HG02981 (cell line): ENCODE measurements at regions not wholly inside any gene's neighbourhood (a gene's known extent, or its start where the extent isn't known, plus 50 kb on each side); places are given as distances from the start of the nearest gene placed in this dataset.
"Not testable (repeated sequence)": the region's sequence is repeated elsewhere in the genome, so short reads cannot be mapped to it uniquely, and the experiment has no call there.

Source experiments
- ATAC-seq: cut with Tn5 transposase; IDR thresholded peaks from one replicate; pipeline ENCODE4 v1.9.1; 2021; ENCODE audit warnings: mild to moderate bottlenecking, moderate library complexity; ENCODE audit not compliant: unreplicated experiment

- ATAC-seq = no peak
These were observed 1044.1 kb upstream of the ZEB2 start for GRCh38 chr2:145563741-145564615.

GRCh38 chr2:145561152-145561551 is 1041.2 kb upstream of the ZEB2 start:
- no peak for ATAC-seq

DNA sequence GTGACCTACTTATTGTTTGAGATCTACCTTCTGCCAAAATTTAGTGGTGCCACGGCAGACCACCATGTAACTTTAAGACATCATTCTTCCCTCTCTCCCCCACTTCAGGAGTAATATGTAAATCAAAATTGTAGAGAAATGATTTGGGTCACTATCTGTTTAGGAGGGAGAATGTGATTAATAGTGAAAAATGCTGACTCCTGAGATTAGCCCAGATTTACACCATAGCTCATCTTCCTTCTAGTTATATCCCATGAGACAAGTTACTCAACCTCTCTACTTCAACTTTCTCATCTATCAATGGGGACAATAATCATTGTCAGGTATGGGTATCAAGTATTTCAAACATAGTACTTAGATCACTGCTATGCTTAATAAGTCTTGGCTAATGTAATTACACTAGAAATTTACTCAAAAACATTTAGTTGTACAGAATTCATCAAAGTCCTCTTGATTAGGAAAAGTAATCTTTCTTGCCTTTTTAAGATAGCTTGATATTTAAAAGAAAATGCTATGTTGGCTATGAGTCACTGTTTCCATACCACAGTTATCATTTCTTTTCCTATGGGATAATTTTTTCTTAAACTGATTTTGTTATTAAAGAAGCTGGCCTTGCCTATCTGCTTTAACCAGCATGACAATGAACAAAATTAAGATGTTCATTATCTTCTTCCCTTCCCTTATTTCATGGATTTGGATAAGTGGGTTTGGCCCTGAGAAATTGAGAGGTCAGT is 1038.9 kb upstream of the ZEB2 start:
- no peak for ATAC-seq

DNA sequence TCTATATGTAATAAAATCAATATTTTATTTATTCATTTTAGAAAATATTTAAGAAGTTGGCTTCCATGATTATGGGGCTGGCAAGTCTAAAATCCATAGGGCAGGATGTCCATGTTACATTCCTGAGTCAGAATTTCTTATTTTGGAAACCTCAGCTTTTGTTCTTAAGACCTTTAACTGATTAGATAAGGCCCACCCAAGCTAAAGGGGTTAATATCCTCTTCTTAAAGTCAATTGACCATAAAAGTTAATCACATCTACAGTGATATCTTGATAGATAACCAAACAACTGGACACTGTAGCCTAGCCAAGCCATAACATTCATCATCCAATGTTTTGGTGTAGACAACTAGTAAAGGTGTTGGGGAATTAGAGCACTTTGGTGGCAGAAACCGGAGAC is 1035.4 kb upstream of the ZEB2 start:
- no peak for ATAC-seq

GRCh38 chr2:145551686-145552085 is 1031.8 kb upstream of the ZEB2 start:
- ATAC-seq = no peak

- no peak for ATAC-seq
These were observed 1028.6 kb upstream of the ZEB2 start for GRCh38 chr2:145548479-145548878.

GRCh38 chr2:145547620-145548019 is 1027.7 kb upstream of the ZEB2 start:
- no peak for ATAC-seq

- no peak for ATAC-seq
These were observed 1026.2 kb upstream of the ZEB2 start for GRCh38 chr2:145546091-145546490.

GRCh38 chr2:145543856-145544255 is 1023.9 kb upstream of the ZEB2 start:
- no peak for ATAC-seq

DNA sequence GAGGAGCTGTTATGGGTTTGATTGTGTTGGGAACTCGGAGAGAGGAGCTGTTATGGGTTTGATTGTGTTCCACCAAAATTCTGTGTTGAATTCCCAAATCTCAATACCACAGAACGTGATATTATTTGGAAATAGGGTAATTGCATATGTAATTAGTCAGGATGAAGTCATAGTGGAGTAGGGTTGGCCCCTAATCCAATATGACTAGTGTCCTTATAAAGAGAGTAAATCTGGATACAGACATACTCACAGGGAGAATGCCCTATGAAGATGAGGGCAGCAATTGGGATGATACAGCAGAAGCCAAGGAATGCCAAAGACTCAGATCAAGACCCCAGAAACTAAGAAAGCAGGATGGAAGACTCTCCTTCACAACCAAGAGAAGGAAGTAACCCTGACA is 1023.2 kb upstream of the ZEB2 start:
- no peak for ATAC-seq

GRCh38 chr2:145541028-145541427 is 1021.1 kb upstream of the ZEB2 start:
- no peak for ATAC-seq

DNA sequence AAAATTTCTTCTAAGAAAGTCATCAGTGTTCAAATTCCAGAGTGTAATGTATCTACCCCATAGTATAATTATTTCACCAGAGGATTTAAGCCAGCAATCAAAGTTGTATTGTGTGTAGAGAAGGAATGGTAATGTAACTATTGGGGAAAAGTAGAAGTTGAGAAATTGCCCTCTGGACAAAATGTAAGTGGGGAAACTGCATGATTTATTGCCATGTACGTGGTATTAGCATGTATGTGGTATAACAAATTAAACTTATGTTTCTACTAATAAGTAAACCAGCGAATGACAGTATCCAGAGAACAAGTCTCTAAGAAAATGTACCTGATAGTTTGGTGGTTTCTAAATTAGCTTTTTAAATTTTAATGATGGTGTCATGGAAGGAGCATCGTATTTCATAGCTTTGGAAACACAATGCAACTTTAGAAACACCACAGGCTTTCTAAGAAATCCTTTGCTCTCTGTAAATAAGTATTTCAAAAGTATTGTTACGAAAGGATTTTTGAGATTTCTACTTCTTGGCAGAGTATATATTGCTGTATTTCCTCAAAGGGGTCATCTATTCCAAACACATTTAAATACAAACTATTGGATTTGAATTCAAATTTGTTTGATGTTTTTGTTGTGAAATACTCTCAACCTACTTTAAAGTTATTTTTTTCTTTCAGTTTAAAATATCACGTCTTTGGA is 1018.9 kb upstream of the ZEB2 start:
- ATAC-seq = no peak

- ATAC-seq = no peak
These were observed 1010.7 kb upstream of the ZEB2 start for GRCh38 chr2:145530653-145531052.

DNA sequence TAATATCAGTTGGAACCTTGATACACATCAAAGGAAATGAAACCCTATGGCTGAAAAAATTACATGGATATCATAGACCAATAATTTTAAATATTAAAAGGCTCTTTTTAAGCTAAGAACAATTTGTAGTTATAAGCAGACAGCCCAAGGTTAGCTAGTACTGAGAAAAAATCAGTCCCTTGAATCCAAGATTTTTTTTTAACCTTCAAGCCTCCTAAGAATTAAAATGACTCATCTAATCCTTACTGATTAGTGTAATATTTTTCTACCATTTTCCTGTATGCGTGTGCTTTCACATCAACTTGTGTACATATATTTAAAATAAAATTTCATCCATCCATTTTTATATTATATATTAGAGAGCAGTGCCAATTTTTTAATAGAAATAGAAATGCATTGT is 1004.9 kb upstream of the ZEB2 start:
- no peak for ATAC-seq

GRCh38 chr2:145524303-145524702 is 1004.4 kb upstream of the ZEB2 start:
- no peak for ATAC-seq

DNA sequence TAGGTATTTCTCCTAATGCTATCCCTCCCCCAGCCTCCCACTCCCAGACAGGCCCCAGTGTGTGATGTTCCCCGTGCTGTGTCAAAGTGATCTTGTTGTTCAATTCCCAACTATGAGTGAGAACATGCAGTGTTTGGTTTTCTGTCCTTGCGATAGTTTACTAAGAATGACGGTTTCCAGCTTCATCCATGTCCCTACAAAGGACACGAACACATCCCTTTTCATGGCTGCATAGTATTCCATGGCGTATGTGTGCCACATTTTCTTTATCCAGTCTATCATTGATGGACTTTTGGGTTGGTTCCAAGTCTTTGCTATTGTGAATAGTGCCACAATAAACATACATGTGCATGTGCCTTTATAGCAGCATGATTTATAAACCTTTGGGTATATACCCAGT is 999.3 kb upstream of the ZEB2 start:
- ATAC-seq = not testable (repeated sequence)

- ATAC-seq = no peak
These were observed 992.0 kb upstream of the ZEB2 start for GRCh38 chr2:145511946-145512345.

- ATAC-seq = no peak
These were observed 983.6 kb upstream of the ZEB2 start for GRCh38 chr2:145503511-145503910.

DNA sequence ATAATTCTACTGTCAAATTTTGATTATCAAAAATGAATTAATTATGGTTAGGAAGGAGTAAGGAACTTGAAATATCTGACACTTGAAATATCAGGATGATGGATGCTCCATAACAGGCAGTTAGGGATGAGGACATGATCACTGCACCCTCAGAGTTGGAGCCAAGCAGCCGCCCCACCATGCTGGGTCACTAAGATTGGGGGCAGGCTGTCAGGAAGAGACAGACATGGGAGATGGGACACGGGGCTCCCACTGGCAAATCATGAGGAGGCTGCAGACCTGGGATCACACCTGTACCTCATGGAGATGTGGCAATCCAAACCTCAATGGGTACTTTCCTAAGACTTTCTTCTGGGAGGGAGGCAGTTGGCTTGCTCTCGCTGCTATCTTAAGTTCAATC is 982.0 kb upstream of the ZEB2 start:
- ATAC-seq = no peak

GRCh38 chr2:145495590-145495989 is 975.7 kb upstream of the ZEB2 start:
- no peak for ATAC-seq

DNA sequence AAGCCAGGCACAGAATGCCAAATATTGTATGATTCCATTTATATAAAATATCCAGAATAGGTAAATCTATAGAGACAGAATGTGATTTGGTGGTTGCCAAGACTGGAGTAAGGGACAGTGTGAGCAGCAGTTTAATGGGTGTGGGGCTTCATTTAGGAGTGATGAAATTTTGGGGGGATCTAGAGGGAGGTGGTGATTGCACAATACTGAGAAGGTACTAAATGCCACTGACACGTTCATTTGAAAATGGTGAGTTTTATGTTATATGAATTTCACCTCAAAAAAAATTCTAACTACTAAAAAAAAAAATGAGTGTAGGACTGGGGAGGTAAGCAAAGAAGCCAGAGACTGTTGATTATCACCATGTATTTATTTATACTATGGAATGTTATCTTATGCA is 974.5 kb upstream of the ZEB2 start:
- ATAC-seq = no peak

GRCh38 chr2:145488571-145488970 is 968.7 kb upstream of the ZEB2 start:
- ATAC-seq = no peak
